ENCODE measurements at regions not wholly inside any gene's neighbourhood (a gene's known extent, or its start where the extent isn't known, plus 50 kb on each side); places are given as distances from the start of the nearest gene placed in this dataset.
"Not testable (repeated sequence)": the region's sequence is repeated elsewhere in the genome, so short reads cannot be mapped to it uniquely, and the experiment has no call there.

GRCh38 chrX:13412208-13412600, 92.4 kb upstream of the ATXN3L start:
- H3K27me3 Mint-ChIP-seq (ENCODE audit: unreplicated experiment) = no peaks in the 10 kb centered on the region
- no peaks in the 10 kb centered on the region for H3K9me3 Mint-ChIP-seq (ENCODE audit: unreplicated experiment)
- H3K4me3 Mint-ChIP-seq (ENCODE audit: unreplicated experiment) = no peak overlapping the region
- no peaks in the 10 kb centered on the region for H3K36me3 Mint-ChIP-seq (ENCODE audit: unreplicated experiment)
- DNase-seq = no peak
- peaks cover 18% of the 10 kb centered on the region for H3K4me1 Mint-ChIP-seq (ENCODE audit: low read depth, unreplicated experiment)
- TF ChIP-seq CTCF (IDR thresholded peaks at IDR 0.05; ENCODE audit: partially characterized antibody, unreplicated experiment) = no peak
- no peak overlapping the region for H3K27ac Mint-ChIP-seq (ENCODE audit: unreplicated experiment)

GRCh38 chrX:13411496-13412207, 91.8 kb upstream of the ATXN3L start:
- Mint-ChIP-seq H3K9me3 (ENCODE audit: unreplicated experiment) (peaks cover 5% of the 10 kb centered on the region), H3K27ac (ENCODE audit: unreplicated experiment) (no peak overlapping the region), H3K36me3 (ENCODE audit: unreplicated experiment) (peaks cover 5% of the 10 kb centered on the region), H3K4me3 (ENCODE audit: unreplicated experiment) (no peak overlapping the region), H3K4me1 (ENCODE audit: low read depth, unreplicated experiment) (peaks cover 18% of the 10 kb centered on the region), H3K27me3 (ENCODE audit: unreplicated experiment) (no peaks in the 10 kb centered on the region)
- DNase-seq = no peak
- TF ChIP-seq CTCF (IDR thresholded peaks at IDR 0.05; ENCODE audit: partially characterized antibody, unreplicated experiment) = no peak

- H3K4me1 Mint-ChIP-seq (ENCODE audit: low read depth, unreplicated experiment); H3K27me3 Mint-ChIP-seq (ENCODE audit: unreplicated experiment); H3K4me3 Mint-ChIP-seq (ENCODE audit: unreplicated experiment); DNase-seq; H3K36me3 Mint-ChIP-seq (ENCODE audit: unreplicated experiment); H3K27ac Mint-ChIP-seq (ENCODE audit: unreplicated experiment); H3K9me3 Mint-ChIP-seq (ENCODE audit: unreplicated experiment): not testable (repeated sequence)
These were observed 88.7 kb upstream of the ATXN3L start for GRCh38 chrX:13408599-13408998.

- H3K9me3 Mint-ChIP-seq (ENCODE audit: unreplicated experiment); H3K4me1 Mint-ChIP-seq (ENCODE audit: low read depth, unreplicated experiment); H3K4me3 Mint-ChIP-seq (ENCODE audit: unreplicated experiment); H3K36me3 Mint-ChIP-seq (ENCODE audit: unreplicated experiment); H3K27me3 Mint-ChIP-seq (ENCODE audit: unreplicated experiment); H3K27ac Mint-ChIP-seq (ENCODE audit: unreplicated experiment); DNase-seq: not testable (repeated sequence)
These were observed 84.9 kb upstream of the ATXN3L start for GRCh38 chrX:13404777-13405176.

GRCh38 chrX:13404364-13404763, 84.5 kb upstream of the ATXN3L start:
- Mint-ChIP-seq H3K9me3 (ENCODE audit: unreplicated experiment) (peaks cover 7% of the 10 kb centered on the region), H3K4me1 (ENCODE audit: low read depth, unreplicated experiment) (peaks cover 7% of the 10 kb centered on the region), H3K36me3 (ENCODE audit: unreplicated experiment) (peaks cover 8% of the 10 kb centered on the region), H3K27me3 (ENCODE audit: unreplicated experiment) (peaks cover 3% of the 10 kb centered on the region), H3K27ac (ENCODE audit: unreplicated experiment) (no peak overlapping the region), H3K4me3 (ENCODE audit: unreplicated experiment) (no peak overlapping the region)
- no peak for TF ChIP-seq CTCF (IDR thresholded peaks at IDR 0.05; ENCODE audit: partially characterized antibody, unreplicated experiment)
- no peak for DNase-seq

- no peak overlapping the region for H3K4me3 Mint-ChIP-seq (ENCODE audit: unreplicated experiment)
- TF ChIP-seq CTCF (IDR thresholded peaks at IDR 0.05; ENCODE audit: partially characterized antibody, unreplicated experiment) = no peak
- H3K36me3 Mint-ChIP-seq (ENCODE audit: unreplicated experiment) = peaks cover 4% of the 10 kb centered on the region
- H3K27ac Mint-ChIP-seq (ENCODE audit: unreplicated experiment) = peak overlapping the region; percentile 69
- DNase-seq = no peak
- peaks cover 7% of the 10 kb centered on the region for H3K4me1 Mint-ChIP-seq (ENCODE audit: low read depth, unreplicated experiment)
- peaks cover 3% of the 10 kb centered on the region for H3K27me3 Mint-ChIP-seq (ENCODE audit: unreplicated experiment)
- H3K9me3 Mint-ChIP-seq (ENCODE audit: unreplicated experiment) = peaks cover 3% of the 10 kb centered on the region
These were observed 81.9 kb upstream of the ATXN3L start for GRCh38 chrX:13401724-13402123.
